ENCODE measurements at regions not wholly inside any gene's neighbourhood (a gene's known extent, or its start where the extent isn't known, plus 50 kb on each side); places are given as distances from the start of the nearest gene placed in this dataset.

GRCh38 chr5:144102361-144102760, 68.1 kb downstream of the YIPF5 start:
- ATAC-seq: no peak
- no peak for TF ChIP-seq ZFP30 (CRISPR knock-in tag; IDR thresholded peaks at IDR 0.05)
- TF ChIP-seq RARB (CRISPR knock-in tag; IDR thresholded peaks at IDR 0.05): no peak
- TF ChIP-seq ZNF8 (CRISPR knock-in tag; IDR thresholded peaks at IDR 0.05): no peak
- no peak for TF ChIP-seq SNAI2 (CRISPR knock-in tag; IDR thresholded peaks at IDR 0.05)
- no peak for TF ChIP-seq ZNF70 (CRISPR knock-in tag; IDR thresholded peaks at IDR 0.05)
- no peak for TF ChIP-seq ISL1 (CRISPR knock-in tag; IDR thresholded peaks at IDR 0.05)
- TF ChIP-seq CREB5 (CRISPR knock-in tag; IDR thresholded peaks at IDR 0.05; ENCODE audit: low read depth): no peak
- no peak for TF ChIP-seq GLIS3 (CRISPR knock-in tag; IDR thresholded peaks at IDR 0.05)

GRCh38 chr5:144102979-144103378, 67.5 kb downstream of the YIPF5 start:
- TF ChIP-seq ZNF565 (CRISPR knock-in tag; conservative IDR thresholded peaks at IDR 0.05; ENCODE audit: low read depth): no peak
- TF ChIP-seq CSDC2 (CRISPR knock-in tag; IDR thresholded peaks at IDR 0.05): no peak
- ATAC-seq: no peak

GRCh38 chr5:144103611-144104485, 66.6 kb downstream of the YIPF5 start:
- TF ChIP-seq CREB5 (CRISPR knock-in tag; IDR thresholded peaks at IDR 0.05; ENCODE audit: low read depth) (no peak), ZNF8 (CRISPR knock-in tag; IDR thresholded peaks at IDR 0.05) (no peak), PPARA (CRISPR knock-in tag; IDR thresholded peaks at IDR 0.05; ENCODE audit: borderline replicate concordance) (no peak), POU6F1 (CRISPR knock-in tag; IDR thresholded peaks at IDR 0.05; ENCODE audit: borderline replicate concordance, low read depth) (no peak), ZFP3 (CRISPR knock-in tag; IDR thresholded peaks at IDR 0.05) (no peak)
- ATAC-seq: no peak

- TF ChIP-seq GLIS3 (CRISPR knock-in tag; IDR thresholded peaks at IDR 0.05) (no peak), TOX (CRISPR knock-in tag; IDR thresholded peaks at IDR 0.05; ENCODE audit: borderline replicate concordance) (no peak), TCF4 (CRISPR knock-in tag; IDR thresholded peaks at IDR 0.05; ENCODE audit: borderline replicate concordance) (no peak), CSDC2 (CRISPR knock-in tag; IDR thresholded peaks at IDR 0.05) (no peak), PPARA (CRISPR knock-in tag; IDR thresholded peaks at IDR 0.05; ENCODE audit: borderline replicate concordance) (no peak), ZFP3 (CRISPR knock-in tag; IDR thresholded peaks at IDR 0.05) (no peak), ZFP30 (CRISPR knock-in tag; IDR thresholded peaks at IDR 0.05) (no peak), ARNTL (CRISPR knock-in tag; IDR thresholded peaks at IDR 0.05; ENCODE audit: borderline replicate concordance, low read depth) (no peak), ZNF565 (CRISPR knock-in tag; conservative IDR thresholded peaks at IDR 0.05; ENCODE audit: low read depth) (no peak), BACH2 (CRISPR knock-in tag; IDR thresholded peaks at IDR 0.05; ENCODE audit: borderline replicate concordance) (no peak)
- no peak for ATAC-seq
Observed at GRCh38 chr5:144105371-144105770, 65.1 kb downstream of the YIPF5 start.

GRCh38 chr5:144108131-144108530, 62.3 kb downstream of the YIPF5 start:
- TF ChIP-seq PATZ1 (CRISPR knock-in tag; IDR thresholded peaks at IDR 0.05; ENCODE audit: borderline replicate concordance): no peak
- TF ChIP-seq BACH2 (CRISPR knock-in tag; IDR thresholded peaks at IDR 0.05; ENCODE audit: borderline replicate concordance): no peak
- TF ChIP-seq ARNTL (CRISPR knock-in tag; IDR thresholded peaks at IDR 0.05; ENCODE audit: borderline replicate concordance, low read depth): no peak
- TF ChIP-seq TCF4 (CRISPR knock-in tag; IDR thresholded peaks at IDR 0.05; ENCODE audit: borderline replicate concordance): no peak
- TF ChIP-seq SNAI2 (CRISPR knock-in tag; IDR thresholded peaks at IDR 0.05): no peak
- no peak for TF ChIP-seq RARB (CRISPR knock-in tag; IDR thresholded peaks at IDR 0.05)
- TF ChIP-seq POU6F1 (CRISPR knock-in tag; IDR thresholded peaks at IDR 0.05; ENCODE audit: borderline replicate concordance, low read depth): no peak
- no peak for TF ChIP-seq OSR1 (CRISPR knock-in tag; IDR thresholded peaks at IDR 0.05)
- TF ChIP-seq GLIS3 (CRISPR knock-in tag; IDR thresholded peaks at IDR 0.05): no peak
- ATAC-seq: no peak
